GM04504 (cell line): ENCODE measurements at regions not wholly inside any gene's neighbourhood (a gene's known extent, or its start where the extent isn't known, plus 50 kb on each side); places are given as distances from the start of the nearest gene placed in this dataset.

Experiments used
- DNase-seq: peaks from one replicate; pipeline ENCODE4 v3.0.0-alpha.2; 2012; ENCODE audit warnings: low read depth

- no peak for DNase-seq
Observed at GRCh38 chr4:184575306-184575705, 73.9 kb downstream of the CASP3 start.

- DNase-seq: no peak
Observed at GRCh38 chr4:184574861-184575260, 74.4 kb downstream of the CASP3 start.

- no peak for DNase-seq
Observed at GRCh38 chr4:184573701-184574100, 75.5 kb downstream of the CASP3 start.

- DNase-seq: no peak
Observed at GRCh38 chr4:184568770-184569169, 80.5 kb downstream of the CASP3 start.

GRCh38 chr4:184563621-184564020, 85.6 kb downstream of the CASP3 start:
- no peak for DNase-seq

GRCh38 chr4:184558996-184559395, 84.6 kb upstream of the IRF2 start:
- no peak for DNase-seq

GRCh38 chr4:184553891-184554290, 79.5 kb upstream of the IRF2 start:
- DNase-seq: no peak

- DNase-seq: no peak
Observed at GRCh38 chr4:184550476-184550875, 76.1 kb upstream of the IRF2 start.

- no peak for DNase-seq
Observed at GRCh38 chr4:184548648-184549341, 74.4 kb upstream of the IRF2 start.

- no peak for DNase-seq
Observed at GRCh38 chr4:184548316-184548647, 73.9 kb upstream of the IRF2 start.

- DNase-seq: no peak
Observed at GRCh38 chr4:184544788-184545409, 70.5 kb upstream of the IRF2 start.

GRCh38 chr4:184541907-184542306, 67.6 kb upstream of the IRF2 start:
- no peak for DNase-seq

- DNase-seq: no peak
Observed at GRCh38 chr4:184540307-184540706, 66.0 kb upstream of the IRF2 start.

GRCh38 chr4:184538023-184538599, 63.8 kb upstream of the IRF2 start:
- peak; percentile 81 for DNase-seq

- peak; percentile 89 for DNase-seq
Observed at GRCh38 chr4:184537269-184538022, 63.1 kb upstream of the IRF2 start.

- no peak for DNase-seq
Observed at GRCh38 chr4:184536881-184537248, 62.5 kb upstream of the IRF2 start.

GRCh38 chr4:184536065-184536880, 61.9 kb upstream of the IRF2 start:
- DNase-seq: no peak

- peak; percentile 71 for DNase-seq
Observed at GRCh38 chr4:184534511-184535391, 60.4 kb upstream of the IRF2 start.

GRCh38 chr4:184533908-184534307, 59.6 kb upstream of the IRF2 start:
- no peak for DNase-seq

GRCh38 chr4:184531008-184531407, 56.7 kb upstream of the IRF2 start:
- DNase-seq: no peak

GRCh38 chr4:184529283-184529682, 54.9 kb upstream of the IRF2 start:
- DNase-seq: no peak
